ENCODE measurements at regions not wholly inside any gene's neighbourhood (a gene's known extent, or its start where the extent isn't known, plus 50 kb on each side); places are given as distances from the start of the nearest gene placed in this dataset.
"Not testable (repeated sequence)": the region's sequence is repeated elsewhere in the genome, so short reads cannot be mapped to it uniquely, and the experiment has no call there.

- H3K9me2 ChIP-seq (replicated peaks; ENCODE audit: control insufficient read depth, low read length) = no peaks in the 10 kb centered on the region; the same call in 1 of the 2 replicates
- H3K4me3 ChIP-seq (ENCODE audit: low read length) = no peak overlapping the region
- no peaks in the 10 kb centered on the region for H3K79me2 ChIP-seq (ENCODE audit: control insufficient read depth, low read length)
- H3F3A ChIP-seq (ENCODE audit: control insufficient read depth, insufficient read depth) = no peaks in the 10 kb centered on the region
- no peaks in the 10 kb centered on the region for H3K9me3 ChIP-seq (ENCODE audit: control insufficient read depth, insufficient read depth, low read length)
- no peaks in the 10 kb centered on the region for H3K36me3 ChIP-seq (ENCODE audit: control insufficient read depth, low read length)
- no peaks in the 10 kb centered on the region for H4K20me1 ChIP-seq (ENCODE audit: control insufficient read depth, insufficient read depth, low read depth, low read length)
- H3K27ac ChIP-seq (ENCODE audit: low read depth, low read length) = no peak overlapping the region
- TF ChIP-seq CTCF (IDR thresholded peaks at IDR 0.05; ENCODE audit: low read depth, low read length, poor library complexity, severe bottlenecking) = no peak
- no peak for TF ChIP-seq EZH2phosphoT487 (IDR thresholded peaks at IDR 0.05; ENCODE audit: borderline replicate concordance, low read length)
- H3K27me3 ChIP-seq (ENCODE audit: control insufficient read depth, low read length) = no peaks in the 10 kb centered on the region
- H3K4me1 ChIP-seq (ENCODE audit: control insufficient read depth, low read length) = no peaks in the 10 kb centered on the region
- H3K4me2 ChIP-seq (ENCODE audit: low read length) = no peak overlapping the region
Observed at GRCh38 chr18:37836071-37836970, 270.7 kb upstream of the CELF4 start.

GRCh38 chr18:37832010-37832695 lies 266.6 kb upstream of the CELF4 start:
- not testable (repeated sequence) for H3K27ac ChIP-seq (ENCODE audit: low read depth, low read length); H3K4me3 ChIP-seq (ENCODE audit: low read length); H3K4me2 ChIP-seq (ENCODE audit: low read length); H3F3A ChIP-seq (ENCODE audit: control insufficient read depth, insufficient read depth); H3K9me3 ChIP-seq (ENCODE audit: control insufficient read depth, insufficient read depth, low read length); H3K9me2 ChIP-seq (replicated peaks; ENCODE audit: control insufficient read depth, low read length); H4K20me1 ChIP-seq (ENCODE audit: control insufficient read depth, insufficient read depth, low read depth, low read length); H3K79me2 ChIP-seq (ENCODE audit: control insufficient read depth, low read length); H3K4me1 ChIP-seq (ENCODE audit: control insufficient read depth, low read length); H3K27me3 ChIP-seq (ENCODE audit: control insufficient read depth, low read length); H3K36me3 ChIP-seq (ENCODE audit: control insufficient read depth, low read length)

GRCh38 chr18:37812961-37813360 lies 247.4 kb upstream of the CELF4 start:
- no peaks in the 10 kb centered on the region for H3K9me2 ChIP-seq (replicated peaks; ENCODE audit: control insufficient read depth, low read length)
- no peaks in the 10 kb centered on the region for H3K79me2 ChIP-seq (ENCODE audit: control insufficient read depth, low read length)
- no peaks in the 10 kb centered on the region for H3K4me1 ChIP-seq (ENCODE audit: control insufficient read depth, low read length)
- no peaks in the 10 kb centered on the region for H3K27me3 ChIP-seq (ENCODE audit: control insufficient read depth, low read length)
- no peaks in the 10 kb centered on the region for H4K20me1 ChIP-seq (ENCODE audit: control insufficient read depth, insufficient read depth, low read depth, low read length)
- no peaks in the 10 kb centered on the region for H3F3A ChIP-seq (ENCODE audit: control insufficient read depth, insufficient read depth)
- H3K4me3 ChIP-seq (ENCODE audit: low read length) = no peak overlapping the region
- no peak for TF ChIP-seq EZH2phosphoT487 (IDR thresholded peaks at IDR 0.05; ENCODE audit: borderline replicate concordance, low read length)
- no peak overlapping the region for H3K27ac ChIP-seq (ENCODE audit: low read depth, low read length)
- no peaks in the 10 kb centered on the region; the same call in 1 of the 2 replicates for H3K9me3 ChIP-seq (ENCODE audit: control insufficient read depth, insufficient read depth, low read length)
- H3K36me3 ChIP-seq (ENCODE audit: control insufficient read depth, low read length) = no peaks in the 10 kb centered on the region
- H3K4me2 ChIP-seq (ENCODE audit: low read length) = no peak overlapping the region

GRCh38 chr18:37805773-37806404 lies 240.3 kb upstream of the CELF4 start:
- Histone ChIP-seq H3K36me3 (ENCODE audit: control insufficient read depth, low read length) (no peaks in the 10 kb centered on the region), H3K4me2 (ENCODE audit: low read length) (no peak overlapping the region), H3K27me3 (ENCODE audit: control insufficient read depth, low read length) (no peaks in the 10 kb centered on the region), H4K20me1 (ENCODE audit: control insufficient read depth, insufficient read depth, low read depth, low read length) (no peaks in the 10 kb centered on the region), H3K9me2 (replicated peaks; ENCODE audit: control insufficient read depth, low read length) (no peaks in the 10 kb centered on the region), H3K4me3 (ENCODE audit: low read length) (no peak overlapping the region), H3K9me3 (ENCODE audit: control insufficient read depth, insufficient read depth, low read length) (no peaks in the 10 kb centered on the region; the same call in 1 of the 2 replicates), H3K79me2 (ENCODE audit: control insufficient read depth, low read length) (no peaks in the 10 kb centered on the region), H3K27ac (ENCODE audit: low read depth, low read length) (no peak overlapping the region), H3K4me1 (ENCODE audit: control insufficient read depth, low read length) (no peaks in the 10 kb centered on the region), H3F3A (ENCODE audit: control insufficient read depth, insufficient read depth) (no peaks in the 10 kb centered on the region)
- no peak for TF ChIP-seq CTCF (IDR thresholded peaks at IDR 0.05; ENCODE audit: low read depth, low read length, poor library complexity, severe bottlenecking)
- no peak for TF ChIP-seq EZH2phosphoT487 (IDR thresholded peaks at IDR 0.05; ENCODE audit: borderline replicate concordance, low read length)

Data from DOHH2 (cell line).